ENCODE measurements at regions not wholly inside any gene's neighbourhood (a gene's known extent, or its start where the extent isn't known, plus 50 kb on each side); places are given as distances from the start of the nearest gene placed in this dataset.

DNA sequence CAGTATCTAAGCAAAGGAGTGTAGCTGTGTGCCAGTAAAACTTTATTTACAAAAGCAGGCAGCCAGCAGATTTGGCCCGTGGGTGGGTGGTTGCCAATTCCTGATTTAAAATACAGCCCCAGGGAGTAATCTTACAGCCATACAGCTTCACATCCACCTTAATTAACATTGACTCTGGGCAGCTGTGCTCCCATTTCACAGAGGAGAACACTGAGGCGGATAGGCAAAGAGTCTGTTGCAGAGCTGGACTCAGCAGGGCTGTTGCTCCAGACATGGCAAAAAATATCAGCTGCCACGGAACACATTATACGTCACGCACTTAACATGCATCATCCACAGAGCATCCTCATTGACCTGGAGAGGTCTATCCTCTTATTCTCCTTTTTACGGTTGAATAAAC is 289.9 kb downstream of the DHX35 start:
- TF ChIP-seq, protein P1, sequence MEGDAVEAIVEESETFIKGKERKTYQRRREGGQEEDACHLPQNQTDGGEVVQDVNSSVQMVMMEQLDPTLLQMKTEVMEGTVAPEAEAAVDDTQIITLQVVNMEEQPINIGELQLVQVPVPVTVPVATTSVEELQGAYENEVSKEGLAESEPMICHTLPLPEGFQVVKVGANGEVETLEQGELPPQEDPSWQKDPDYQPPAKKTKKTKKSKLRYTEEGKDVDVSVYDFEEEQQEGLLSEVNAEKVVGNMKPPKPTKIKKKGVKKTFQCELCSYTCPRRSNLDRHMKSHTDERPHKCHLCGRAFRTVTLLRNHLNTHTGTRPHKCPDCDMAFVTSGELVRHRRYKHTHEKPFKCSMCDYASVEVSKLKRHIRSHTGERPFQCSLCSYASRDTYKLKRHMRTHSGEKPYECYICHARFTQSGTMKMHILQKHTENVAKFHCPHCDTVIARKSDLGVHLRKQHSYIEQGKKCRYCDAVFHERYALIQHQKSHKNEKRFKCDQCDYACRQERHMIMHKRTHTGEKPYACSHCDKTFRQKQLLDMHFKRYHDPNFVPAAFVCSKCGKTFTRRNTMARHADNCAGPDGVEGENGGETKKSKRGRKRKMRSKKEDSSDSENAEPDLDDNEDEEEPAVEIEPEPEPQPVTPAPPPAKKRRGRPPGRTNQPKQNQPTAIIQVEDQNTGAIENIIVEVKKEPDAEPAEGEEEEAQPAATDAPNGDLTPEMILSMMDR (tag by site-specific recombination; IDR thresholded peaks at IDR 0.05): no peak
- TF ChIP-seq ZNF510 (tag by site-specific recombination; IDR thresholded peaks at IDR 0.05; ENCODE audit: insufficient replicate concordance) (no peak), ZFP69B (tag by site-specific recombination; IDR thresholded peaks at IDR 0.05) (no peak), ZNF433 (tag by site-specific recombination; IDR thresholded peaks at IDR 0.05; ENCODE audit: low read depth) (no peak)

Data from HEK293 (cell line).